ENCODE measurements at regions not wholly inside any gene's neighbourhood (a gene's known extent, or its start where the extent isn't known, plus 50 kb on each side); places are given as distances from the start of the nearest gene placed in this dataset.

- Histone ChIP-seq H3K9ac (ENCODE audit: low read depth, low read length) (no peak overlapping the region), H3K36me3 (ENCODE audit: insufficient read depth, low read length) (no peaks in the 10 kb centered on the region), H3K4me1 (ENCODE audit: insufficient read depth, low read length) (no peaks in the 10 kb centered on the region), H3K9me3 (ENCODE audit: control insufficient read depth, insufficient read depth, low read length) (no peaks in the 10 kb centered on the region)
Measured at GRCh38 chr7:21067216-21067615, 280.5 kb upstream of the SP8 start.

- Histone ChIP-seq H3K9ac (ENCODE audit: low read depth, low read length) (no peak overlapping the region), H3K4me1 (ENCODE audit: insufficient read depth, low read length) (no peaks in the 10 kb centered on the region), H3K9me3 (ENCODE audit: control insufficient read depth, insufficient read depth, low read length) (no peaks in the 10 kb centered on the region), H3K36me3 (ENCODE audit: insufficient read depth, low read length) (no peaks in the 10 kb centered on the region)
Measured at GRCh38 chr7:21070571-21071090, 283.9 kb upstream of the SP8 start.

- no peaks in the 10 kb centered on the region for H3K9me3 ChIP-seq (ENCODE audit: control insufficient read depth, insufficient read depth, low read length)
- no peaks in the 10 kb centered on the region for H3K4me1 ChIP-seq (ENCODE audit: insufficient read depth, low read length)
- H3K36me3 ChIP-seq (ENCODE audit: insufficient read depth, low read length) = no peaks in the 10 kb centered on the region
- H3K9ac ChIP-seq (ENCODE audit: low read depth, low read length) = no peak overlapping the region
Measured at GRCh38 chr7:21071561-21072501, 285.1 kb upstream of the SP8 start.

GRCh38 chr7:21076054-21076453, 289.4 kb upstream of the SP8 start:
- Histone ChIP-seq H3K9ac (ENCODE audit: low read depth, low read length) (no peak overlapping the region), H3K9me3 (ENCODE audit: control insufficient read depth, insufficient read depth, low read length) (no peaks in the 10 kb centered on the region), H3K36me3 (ENCODE audit: insufficient read depth, low read length) (no peaks in the 10 kb centered on the region), H3K4me1 (ENCODE audit: insufficient read depth, low read length) (no peaks in the 10 kb centered on the region)

- Histone ChIP-seq H3K36me3 (ENCODE audit: insufficient read depth, low read length) (no peaks in the 10 kb centered on the region), H3K4me1 (ENCODE audit: insufficient read depth, low read length) (no peaks in the 10 kb centered on the region), H3K9me3 (ENCODE audit: control insufficient read depth, insufficient read depth, low read length) (no peaks in the 10 kb centered on the region), H3K9ac (ENCODE audit: low read depth, low read length) (no peak overlapping the region)
Measured at GRCh38 chr7:21076574-21076973, 289.9 kb upstream of the SP8 start.

GRCh38 chr7:21077602-21078001, 290.9 kb upstream of the SP8 start:
- Histone ChIP-seq H3K4me1 (ENCODE audit: insufficient read depth, low read length) (no peaks in the 10 kb centered on the region), H3K9ac (ENCODE audit: low read depth, low read length) (no peak overlapping the region), H3K9me3 (ENCODE audit: control insufficient read depth, insufficient read depth, low read length) (no peaks in the 10 kb centered on the region), H3K36me3 (ENCODE audit: insufficient read depth, low read length) (no peaks in the 10 kb centered on the region)

- no peak overlapping the region for H3K9ac ChIP-seq (ENCODE audit: low read depth, low read length)
- no peaks in the 10 kb centered on the region for H3K4me1 ChIP-seq (ENCODE audit: insufficient read depth, low read length)
- no peaks in the 10 kb centered on the region for H3K36me3 ChIP-seq (ENCODE audit: insufficient read depth, low read length)
- no peaks in the 10 kb centered on the region for H3K9me3 ChIP-seq (ENCODE audit: control insufficient read depth, insufficient read depth, low read length)
Measured at GRCh38 chr7:21084286-21084685, 297.6 kb upstream of the SP8 start.

GRCh38 chr7:21086688-21087087, 300.0 kb upstream of the SP8 start:
- H3K36me3 ChIP-seq (ENCODE audit: insufficient read depth, low read length) = no peaks in the 10 kb centered on the region
- H3K9me3 ChIP-seq (ENCODE audit: control insufficient read depth, insufficient read depth, low read length) = no peaks in the 10 kb centered on the region
- H3K4me1 ChIP-seq (ENCODE audit: insufficient read depth, low read length) = no peaks in the 10 kb centered on the region
- no peak overlapping the region for H3K9ac ChIP-seq (ENCODE audit: low read depth, low read length)

- Histone ChIP-seq H3K9me3 (ENCODE audit: control insufficient read depth, insufficient read depth, low read length) (no peaks in the 10 kb centered on the region), H3K4me1 (ENCODE audit: insufficient read depth, low read length) (peaks cover 1% of the 10 kb centered on the region; the same call in 1 of the 2 replicates), H3K9ac (ENCODE audit: low read depth, low read length) (no peak overlapping the region), H3K36me3 (ENCODE audit: insufficient read depth, low read length) (no peaks in the 10 kb centered on the region)
Measured at GRCh38 chr7:21089653-21090052, 303.0 kb upstream of the SP8 start.

- no peaks in the 10 kb centered on the region for H3K36me3 ChIP-seq (ENCODE audit: insufficient read depth, low read length)
- peaks cover 5% of the 10 kb centered on the region; the same call in 1 of the 2 replicates for H3K4me1 ChIP-seq (ENCODE audit: insufficient read depth, low read length)
- H3K9me3 ChIP-seq (ENCODE audit: control insufficient read depth, insufficient read depth, low read length) = no peaks in the 10 kb centered on the region
Measured at GRCh38 chr7:21092766-21093702, 306.3 kb upstream of the SP8 start.

GRCh38 chr7:21094589-21094988, 307.9 kb upstream of the SP8 start:
- Histone ChIP-seq H3K36me3 (ENCODE audit: insufficient read depth, low read length) (no peaks in the 10 kb centered on the region), H3K9ac (ENCODE audit: low read depth, low read length) (no peak overlapping the region), H3K9me3 (ENCODE audit: control insufficient read depth, insufficient read depth, low read length) (no peaks in the 10 kb centered on the region), H3K4me1 (ENCODE audit: insufficient read depth, low read length) (peaks cover 5% of the 10 kb centered on the region; the same call in 1 of the 2 replicates)

More at GRCh38 chr7:21092766-21093702, 306.3 kb upstream of the SP8 start:
- H3K9ac ChIP-seq (ENCODE audit: low read depth, low read length) = no peak overlapping the region

- no peaks in the 10 kb centered on the region for H3K9me3 ChIP-seq (ENCODE audit: control insufficient read depth, insufficient read depth, low read length)
- H3K36me3 ChIP-seq (ENCODE audit: insufficient read depth, low read length) = no peaks in the 10 kb centered on the region
- peaks cover 5% of the 10 kb centered on the region; the same call in 1 of the 2 replicates for H3K4me1 ChIP-seq (ENCODE audit: insufficient read depth, low read length)
- no peak overlapping the region for H3K9ac ChIP-seq (ENCODE audit: low read depth, low read length)
Measured at GRCh38 chr7:21099432-21099831, 312.7 kb upstream of the SP8 start.

GRCh38 chr7:21099955-21100354, 313.3 kb upstream of the SP8 start:
- Histone ChIP-seq H3K4me1 (ENCODE audit: insufficient read depth, low read length) (peaks cover 1% of the 10 kb centered on the region; the same call in 1 of the 2 replicates), H3K36me3 (ENCODE audit: insufficient read depth, low read length) (no peaks in the 10 kb centered on the region), H3K9me3 (ENCODE audit: control insufficient read depth, insufficient read depth, low read length) (no peaks in the 10 kb centered on the region), H3K9ac (ENCODE audit: low read depth, low read length) (no peak overlapping the region)

GRCh38 chr7:21101541-21101940, 314.9 kb upstream of the SP8 start:
- Histone ChIP-seq H3K9ac (ENCODE audit: low read depth, low read length) (no peak overlapping the region), H3K9me3 (ENCODE audit: control insufficient read depth, insufficient read depth, low read length) (no peaks in the 10 kb centered on the region), H3K36me3 (ENCODE audit: insufficient read depth, low read length) (no peaks in the 10 kb centered on the region), H3K4me1 (ENCODE audit: insufficient read depth, low read length) (no peaks in the 10 kb centered on the region)
